ENCODE measurements at regions not wholly inside any gene's neighbourhood (a gene's known extent, or its start where the extent isn't known, plus 50 kb on each side); places are given as distances from the start of the nearest gene placed in this dataset.

DNA sequence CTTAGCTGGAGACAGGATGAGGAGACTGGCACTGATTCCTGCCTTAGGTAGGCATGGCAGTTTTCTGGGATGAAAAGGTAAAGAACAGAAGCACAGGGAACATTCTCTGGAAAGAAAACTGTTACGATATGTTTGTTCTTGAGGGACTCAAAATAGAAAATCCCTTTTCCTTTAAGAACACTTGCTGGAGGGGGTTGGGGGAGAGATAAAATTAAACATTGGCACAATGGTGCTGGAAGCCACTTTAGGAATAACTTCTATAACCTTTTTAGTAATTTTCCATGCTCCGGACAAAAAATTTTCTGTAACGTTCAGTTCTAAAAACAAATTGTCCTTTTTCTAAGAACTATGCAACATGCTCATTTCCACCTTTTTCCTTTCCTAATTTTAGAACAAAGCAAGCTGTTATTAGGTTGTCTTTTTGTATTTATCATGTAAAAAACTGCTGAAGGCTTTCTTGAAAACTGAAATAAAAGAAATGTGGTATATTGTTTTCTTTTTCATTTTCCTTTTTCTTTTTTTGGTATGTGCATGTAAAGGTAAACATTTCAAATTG lies 343.8 kb downstream of the EPHA4 start:
- no peaks in the 10 kb centered on the region for H3K4me1 ChIP-seq
- no peaks in the 10 kb centered on the region for H3K27me3 ChIP-seq
- no peak overlapping the region for H3K4me3 ChIP-seq (replicated peaks in 1 of 3)
- no peak for TF ChIP-seq POLR2A (IDR thresholded peaks at IDR 0.05)
- TF ChIP-seq, protein P1, sequence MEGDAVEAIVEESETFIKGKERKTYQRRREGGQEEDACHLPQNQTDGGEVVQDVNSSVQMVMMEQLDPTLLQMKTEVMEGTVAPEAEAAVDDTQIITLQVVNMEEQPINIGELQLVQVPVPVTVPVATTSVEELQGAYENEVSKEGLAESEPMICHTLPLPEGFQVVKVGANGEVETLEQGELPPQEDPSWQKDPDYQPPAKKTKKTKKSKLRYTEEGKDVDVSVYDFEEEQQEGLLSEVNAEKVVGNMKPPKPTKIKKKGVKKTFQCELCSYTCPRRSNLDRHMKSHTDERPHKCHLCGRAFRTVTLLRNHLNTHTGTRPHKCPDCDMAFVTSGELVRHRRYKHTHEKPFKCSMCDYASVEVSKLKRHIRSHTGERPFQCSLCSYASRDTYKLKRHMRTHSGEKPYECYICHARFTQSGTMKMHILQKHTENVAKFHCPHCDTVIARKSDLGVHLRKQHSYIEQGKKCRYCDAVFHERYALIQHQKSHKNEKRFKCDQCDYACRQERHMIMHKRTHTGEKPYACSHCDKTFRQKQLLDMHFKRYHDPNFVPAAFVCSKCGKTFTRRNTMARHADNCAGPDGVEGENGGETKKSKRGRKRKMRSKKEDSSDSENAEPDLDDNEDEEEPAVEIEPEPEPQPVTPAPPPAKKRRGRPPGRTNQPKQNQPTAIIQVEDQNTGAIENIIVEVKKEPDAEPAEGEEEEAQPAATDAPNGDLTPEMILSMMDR (IDR thresholded peaks at IDR 0.05): no peak
- 71 to 73% methylated on average over 3 of the region's 3 CpGs for WGBS, 2 donors
- intact Hi-C loops (cut with DNase I): no loop called here
- H3K9me3 ChIP-seq: no peaks in the 10 kb centered on the region
- no peaks in the 10 kb centered on the region for H3K36me3 ChIP-seq
- DNase-seq: no peak
- no peak overlapping the region for H3K27ac ChIP-seq

DNA sequence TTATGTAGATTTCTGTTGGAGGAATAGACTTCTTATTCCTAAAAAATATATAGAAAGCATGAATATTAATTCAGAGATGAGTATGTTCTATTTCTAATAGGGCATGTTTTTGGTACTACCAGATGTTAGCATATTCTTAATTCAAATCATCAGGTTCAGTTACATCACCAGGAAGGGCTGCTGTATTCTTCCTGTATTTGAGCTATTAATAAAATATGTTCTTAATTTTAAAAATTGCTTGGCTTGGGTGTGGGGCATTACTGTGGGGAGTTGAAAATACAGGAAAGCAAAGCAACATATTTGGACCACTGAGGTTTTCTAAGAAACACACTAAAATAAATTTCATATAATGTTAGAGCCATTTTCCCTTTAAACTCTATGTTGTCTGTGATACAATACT lies 343.0 kb downstream of the EPHA4 start:
- no peak overlapping the region for H3K4me3 ChIP-seq (replicated peaks in 1 of 3)
- intact Hi-C loops (cut with DNase I): no loop called here
- H3K27ac ChIP-seq: no peak overlapping the region
- no peaks in the 10 kb centered on the region for H3K4me1 ChIP-seq
- no peaks in the 10 kb centered on the region for H3K36me3 ChIP-seq
- no peaks in the 10 kb centered on the region for H3K9me3 ChIP-seq
- DNase-seq: no peak
- TF ChIP-seq POLR2A (IDR thresholded peaks at IDR 0.05): no peak
- TF ChIP-seq, protein P1 (IDR thresholded peaks at IDR 0.05): no peak
- no peaks in the 10 kb centered on the region for H3K27me3 ChIP-seq

DNA sequence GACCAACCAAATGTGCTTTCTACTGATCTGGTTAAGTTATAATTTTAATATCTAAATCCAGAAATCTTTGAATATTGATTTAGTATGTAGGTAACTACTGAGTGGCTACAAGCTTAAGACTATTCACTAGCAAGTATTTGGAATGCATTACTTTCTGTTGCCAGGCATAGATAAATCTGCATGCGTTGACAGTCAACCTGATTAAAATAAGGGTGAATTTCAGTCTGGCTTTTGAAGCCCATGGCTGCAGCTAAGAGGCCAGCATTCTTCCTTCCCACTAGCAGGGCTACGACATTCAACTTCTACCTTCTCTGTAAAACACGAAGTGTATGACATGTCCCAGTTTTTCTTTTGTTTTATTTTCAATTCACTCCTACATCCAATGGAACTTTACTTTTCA lies 340.6 kb downstream of the EPHA4 start:
- intact Hi-C loops (cut with DNase I): no loop called here
- TF ChIP-seq POLR2A (IDR thresholded peaks at IDR 0.05): no peak
- TF ChIP-seq, protein P1 (IDR thresholded peaks at IDR 0.05): no peak

DNA sequence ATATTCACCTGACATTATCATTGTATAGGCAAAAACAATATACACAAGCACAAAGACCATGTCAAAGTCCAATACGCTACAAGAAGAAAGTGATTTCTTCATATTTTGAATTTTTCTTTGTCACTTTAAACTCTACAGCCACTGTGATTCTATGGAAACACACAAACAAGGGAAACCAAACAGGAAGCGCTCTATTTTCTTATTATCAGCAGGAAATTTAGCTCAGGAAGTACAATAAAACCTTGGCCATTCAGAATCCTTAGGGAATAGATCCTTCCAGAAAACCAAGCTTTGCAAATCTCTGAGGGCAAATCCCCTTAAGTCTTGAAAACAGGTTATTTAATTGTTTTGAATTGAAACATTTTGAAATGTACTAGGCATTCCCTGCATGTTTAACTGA lies 336.2 kb downstream of the EPHA4 start:
- Histone ChIP-seq H3K36me3 (no peaks in the 10 kb centered on the region), H3K27ac (no peak overlapping the region), H3K9me3 (no peaks in the 10 kb centered on the region), H3K27me3 (no peaks in the 10 kb centered on the region), H3K4me1 (no peaks in the 10 kb centered on the region), H3K4me3 (replicated peaks in 1 of 3) (no peak overlapping the region)
- intact Hi-C loops (cut with DNase I): no loop called here
- 80 to 82% methylated on average over 2 of the region's 2 CpGs for WGBS, 2 donors
- TF ChIP-seq POLR2A (IDR thresholded peaks at IDR 0.05): no peak
- TF ChIP-seq, protein P1 (IDR thresholded peaks at IDR 0.05): no peak
- no peak for DNase-seq

More for the DNA sequence above, 340.6 kb downstream of the EPHA4 start:
- Histone ChIP-seq H3K36me3 (no peaks in the 10 kb centered on the region), H3K27me3 (no peaks in the 10 kb centered on the region), H3K9me3 (no peaks in the 10 kb centered on the region), H3K4me1 (no peaks in the 10 kb centered on the region), H3K4me3 (replicated peaks in 1 of 3) (no peak overlapping the region), H3K27ac (no peak overlapping the region)
- 91 to 94% methylated on average over 3 of the region's 3 CpGs for WGBS, 2 donors
- DNase-seq: no peak

DNA sequence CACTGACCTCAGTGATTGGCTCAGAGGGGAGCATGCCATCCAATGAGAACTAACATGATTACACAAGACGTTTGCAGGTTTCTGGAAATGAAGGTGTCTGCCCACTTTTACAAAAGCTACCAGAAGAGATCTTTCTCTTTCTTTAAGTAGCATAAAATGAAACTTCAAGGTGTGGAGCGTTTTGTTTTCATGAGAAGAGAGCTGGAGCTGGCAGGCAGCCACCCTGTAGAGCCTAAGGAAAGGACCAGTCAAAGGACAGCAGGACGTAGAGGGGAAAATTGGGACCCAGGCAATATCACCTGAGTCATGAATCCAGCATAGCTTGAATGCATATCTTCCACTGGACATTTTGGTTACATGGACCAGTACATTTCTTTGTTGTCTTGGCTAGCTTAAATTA lies 331.0 kb downstream of the EPHA4 start:
- H3K4me3 ChIP-seq (replicated peaks in 1 of 3): no peak overlapping the region
- no peak overlapping the region for H3K27ac ChIP-seq
- H3K4me1 ChIP-seq: no peaks in the 10 kb centered on the region
- WGBS, 2 donors: 25 to 31% methylated on average over 3 of the region's 3 CpGs
- peak; percentile 67 to 68 for DNase-seq
- intact Hi-C loops (cut with DNase I): no loop called here
- H3K27me3 ChIP-seq: no peaks in the 10 kb centered on the region
- no peaks in the 10 kb centered on the region for H3K9me3 ChIP-seq
- H3K36me3 ChIP-seq: no peaks in the 10 kb centered on the region
- TF ChIP-seq, protein P1 (IDR thresholded peaks at IDR 0.05): no peak
- TF ChIP-seq POLR2A (IDR thresholded peaks at IDR 0.05): no peak

Data from thyroid gland (tissue), 4 donors.